Hepatocyte (in vitro differentiated cells): ENCODE measurements at regions not wholly inside any gene's neighbourhood (a gene's known extent, or its start where the extent isn't known, plus 50 kb on each side); places are given as distances from the start of the nearest gene placed in this dataset.

ENCODE experiments used
- DNase-seq: peaks from one replicate; pipeline ENCODE4 v3.0.0-alpha.2; 2016; ENCODE audit warnings: low spot score
- H2AFZ ChIP-seq: fragments of 200-600 bp; sonication (generic); 2 replicates; pipeline ENCODE4 v1.6.0; 2016; ENCODE audit warnings: antibody characterized with exemption, mild to moderate bottlenecking
- H3K27ac ChIP-seq: fragments of 200-600 bp; sonication (generic); 2 replicates; pipeline ENCODE4 v1.5.1; 2016; ENCODE audit warnings: mild to moderate bottlenecking
- H3K27me3 ChIP-seq: fragments of 200-600 bp; sonication (generic); 2 replicates; pipeline ENCODE4 v1.6.1; 2016
- H3K36me3 ChIP-seq: fragments of 200-600 bp; sonication (generic); replicated peaks from 2 replicates; pipeline ENCODE4 v1.5.1; 2016; ENCODE audit warnings: low read depth; ENCODE audit not compliant: insufficient read depth
- H3K4me1 ChIP-seq: fragments of 200-600 bp; sonication (generic); 2 replicates; pipeline ENCODE4 v1.5.1; 2016; ENCODE audit warnings: mild to moderate bottlenecking, moderate library complexity; ENCODE audit not compliant: insufficient read depth
- H3K4me2 ChIP-seq: fragments of 200-600 bp; sonication (generic); 2 replicates; pipeline ENCODE4 v1.6.0; 2016
- H3K4me3 ChIP-seq: fragments of 200-600 bp; sonication (generic); 2 replicates; pipeline ENCODE4 v1.5.1; 2016; ENCODE audit warnings: mild to moderate bottlenecking
- H3K79me2 ChIP-seq: fragments of 200-600 bp; sonication (generic); 2 replicates; pipeline ENCODE4 v1.6.0; 2017; ENCODE audit warnings: mild to moderate bottlenecking
- H3K9me2 ChIP-seq: fragments of 200-600 bp; sonication (generic); replicated peaks from 2 replicates; pipeline ENCODE4 v1.6.0; 2017; ENCODE audit warnings: mild to moderate bottlenecking; ENCODE audit not compliant: insufficient read depth
- H3K9me3 ChIP-seq: fragments of 200-600 bp; sonication (generic); 2 replicates; pipeline ENCODE4 v1.5.1; 2016; ENCODE audit warnings: low read depth, mild to moderate bottlenecking
- H4K20me1 ChIP-seq: fragments of 200-600 bp; sonication (generic); 2 replicates; pipeline ENCODE4 v1.6.0; 2016; ENCODE audit warnings: mild to moderate bottlenecking; ENCODE audit not compliant: insufficient read depth, poor library complexity, severe bottlenecking
- EZH2 ChIP-seq: fragments of 200-600 bp; sonication (generic); IDR thresholded peaks from 2 replicates; pipeline ENCODE4 v1.6.1; 2016; ENCODE audit warnings: antibody characterized with exemption, mild to moderate bottlenecking, borderline replicate concordance
- EZH2phosphoT487 ChIP-seq: fragments of 200-600 bp; sonication (generic); IDR thresholded peaks from one replicate; pipeline ENCODE4 v1.6.1; 2018; ENCODE audit warnings: antibody characterized with exemption, mild to moderate bottlenecking, low read depth, moderate library complexity; ENCODE audit not compliant: unreplicated experiment, severe bottlenecking
- WGBS: methylation state at CpG from one replicate; pipeline ENCODE4 v1.1.6; 2016; ENCODE audit warnings: low lambda C conversion rate; ENCODE audit errors: missing lambda C conversion rate; 5-methylcytosine and 5-hydroxymethylcytosine counted together
- TF ChIP-seq, protein P1 (sequence below): fragments of 200-600 bp; sonication (generic); IDR thresholded peaks from 2 replicates; pipeline ENCODE4 v1.5.1; 2016; ENCODE audit warnings: antibody characterized with exemption, mild to moderate bottlenecking; ENCODE audit not compliant: poor library complexity

DNA sequence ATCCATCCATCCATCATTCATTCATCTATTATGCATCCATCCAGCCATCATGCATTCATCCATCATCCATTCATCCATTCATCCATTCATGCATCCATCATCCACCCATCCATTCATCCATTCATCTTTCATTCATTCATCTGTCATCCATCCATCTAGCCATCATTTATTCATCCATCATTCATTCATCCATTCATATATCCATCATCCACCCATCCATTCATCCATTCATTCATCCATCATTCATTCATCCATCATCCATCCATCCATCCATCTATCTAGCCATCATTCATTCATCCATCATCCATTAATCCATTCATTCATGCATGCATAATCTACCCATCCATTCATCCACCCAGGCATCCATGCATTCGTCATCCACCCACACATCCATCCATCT is 1450.3 kb downstream of the TBC1D22A start:
- no peaks in the 10 kb centered on the region for H3K4me1 ChIP-seq
- H3K79me2 ChIP-seq: no peaks in the 10 kb centered on the region
- H3K4me3 ChIP-seq: no peak overlapping the region
- no peak overlapping the region for H3K4me2 ChIP-seq
- H3K36me3 ChIP-seq: no peaks in the 10 kb centered on the region
- H3K9me3 ChIP-seq: no peaks in the 10 kb centered on the region
- no peak overlapping the region for H3K27ac ChIP-seq
- TF ChIP-seq EZH2 (no peak), EZH2phosphoT487 (no peak)
- TF ChIP-seq, protein P1, sequence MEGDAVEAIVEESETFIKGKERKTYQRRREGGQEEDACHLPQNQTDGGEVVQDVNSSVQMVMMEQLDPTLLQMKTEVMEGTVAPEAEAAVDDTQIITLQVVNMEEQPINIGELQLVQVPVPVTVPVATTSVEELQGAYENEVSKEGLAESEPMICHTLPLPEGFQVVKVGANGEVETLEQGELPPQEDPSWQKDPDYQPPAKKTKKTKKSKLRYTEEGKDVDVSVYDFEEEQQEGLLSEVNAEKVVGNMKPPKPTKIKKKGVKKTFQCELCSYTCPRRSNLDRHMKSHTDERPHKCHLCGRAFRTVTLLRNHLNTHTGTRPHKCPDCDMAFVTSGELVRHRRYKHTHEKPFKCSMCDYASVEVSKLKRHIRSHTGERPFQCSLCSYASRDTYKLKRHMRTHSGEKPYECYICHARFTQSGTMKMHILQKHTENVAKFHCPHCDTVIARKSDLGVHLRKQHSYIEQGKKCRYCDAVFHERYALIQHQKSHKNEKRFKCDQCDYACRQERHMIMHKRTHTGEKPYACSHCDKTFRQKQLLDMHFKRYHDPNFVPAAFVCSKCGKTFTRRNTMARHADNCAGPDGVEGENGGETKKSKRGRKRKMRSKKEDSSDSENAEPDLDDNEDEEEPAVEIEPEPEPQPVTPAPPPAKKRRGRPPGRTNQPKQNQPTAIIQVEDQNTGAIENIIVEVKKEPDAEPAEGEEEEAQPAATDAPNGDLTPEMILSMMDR: no peak
- no peak for DNase-seq
- 94% methylated on average over 1 of the region's 1 CpG for WGBS
- H4K20me1 ChIP-seq: no peaks in the 10 kb centered on the region
- H3K27me3 ChIP-seq: no peaks in the 10 kb centered on the region
- no peak overlapping the region for H2AFZ ChIP-seq
- H3K9me2 ChIP-seq: no peaks in the 10 kb centered on the region

DNA sequence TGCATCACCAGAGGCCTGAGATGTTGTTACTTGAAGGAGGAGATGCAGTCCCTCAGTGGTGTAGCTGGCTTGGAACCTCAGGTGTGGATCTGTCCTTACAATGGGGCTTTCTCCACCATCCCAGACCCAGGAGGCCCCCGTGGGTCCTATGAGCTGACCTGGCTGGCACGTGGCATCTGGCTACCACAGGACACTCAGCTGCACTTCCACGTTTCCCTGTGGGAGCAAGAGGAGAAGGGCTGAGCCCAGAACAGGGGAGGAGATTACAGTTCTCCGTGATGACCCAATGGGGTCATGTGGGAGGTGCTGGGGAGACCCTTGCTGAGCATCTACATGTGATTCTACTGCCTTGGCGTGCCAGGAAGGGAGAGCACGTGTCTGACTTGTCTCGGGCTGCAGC is 1448.4 kb downstream of the TBC1D22A start:
- 70% methylated on average over 7 of the region's 7 CpGs for WGBS

DNA sequence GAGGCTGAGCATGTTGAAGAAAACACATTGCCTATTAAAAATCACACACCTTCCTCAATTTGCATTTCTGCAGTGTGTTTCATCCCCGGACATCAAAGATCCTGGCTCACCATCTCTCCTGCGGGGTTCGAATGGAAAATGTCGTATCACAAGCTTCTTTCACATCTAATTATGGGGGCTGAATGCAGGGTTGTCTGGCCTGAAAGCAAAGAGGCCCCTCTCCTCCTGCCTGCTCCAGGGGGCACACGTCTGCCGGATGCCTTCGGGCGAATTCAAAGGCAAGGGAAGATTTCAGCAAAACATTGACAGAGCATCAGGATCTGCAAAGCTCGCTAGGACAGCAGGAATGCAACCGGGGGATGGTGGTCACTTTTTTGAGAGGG is 1447.7 kb downstream of the TBC1D22A start:
- no peak for DNase-seq

More for the DNA sequence above, 1448.4 kb downstream of the TBC1D22A start:
- H3K79me2 ChIP-seq: no peaks in the 10 kb centered on the region
- no peaks in the 10 kb centered on the region for H4K20me1 ChIP-seq
- no peaks in the 10 kb centered on the region for H3K36me3 ChIP-seq
- no peak for DNase-seq
- H3K9me2 ChIP-seq: no peaks in the 10 kb centered on the region
- H3K4me1 ChIP-seq: no peaks in the 10 kb centered on the region
- no peaks in the 10 kb centered on the region for H3K27me3 ChIP-seq
- H3K4me2 ChIP-seq: no peak overlapping the region
- H3K4me3 ChIP-seq: no peak overlapping the region
- H2AFZ ChIP-seq: no peak overlapping the region
- no peak for TF ChIP-seq EZH2phosphoT487
- no peak for TF ChIP-seq EZH2
- TF ChIP-seq, protein P1: no peak
- H3K27ac ChIP-seq: no peak overlapping the region
- no peaks in the 10 kb centered on the region for H3K9me3 ChIP-seq

More for the DNA sequence above, 1447.7 kb downstream of the TBC1D22A start:
- H3K79me2 ChIP-seq: no peaks in the 10 kb centered on the region
- H4K20me1 ChIP-seq: no peaks in the 10 kb centered on the region
- no peaks in the 10 kb centered on the region for H3K9me3 ChIP-seq
- no peak overlapping the region for H3K4me2 ChIP-seq
- no peaks in the 10 kb centered on the region for H3K36me3 ChIP-seq
- H2AFZ ChIP-seq: no peak overlapping the region
- H3K4me3 ChIP-seq: no peak overlapping the region
- no peak overlapping the region for H3K27ac ChIP-seq
- TF ChIP-seq EZH2phosphoT487: no peak
- TF ChIP-seq EZH2: no peak
- TF ChIP-seq, protein P1: no peak
- no peaks in the 10 kb centered on the region for H3K27me3 ChIP-seq
- no peaks in the 10 kb centered on the region for H3K9me2 ChIP-seq
- 69% methylated on average over 10 of the region's 10 CpGs for WGBS
- H3K4me1 ChIP-seq: no peaks in the 10 kb centered on the region
